ENCODE measurements at regions not wholly inside any gene's neighbourhood (a gene's known extent, or its start where the extent isn't known, plus 50 kb on each side); places are given as distances from the start of the nearest gene placed in this dataset.

- TF ChIP-seq REST (IDR thresholded peaks at IDR 0.05; ENCODE audit: low read depth, low read length) (no peak), SREBF2 (IDR thresholded peaks at IDR 0.05; ENCODE audit: low read length) (no peak)
Measured at GRCh38 chr3:88220126-88220525, 70.4 kb downstream of the C3orf38 start.

Measured in GM12878 (cell line).